GM19099 (cell line): ENCODE measurements at regions not wholly inside any gene's neighbourhood (a gene's known extent, or its start where the extent isn't known, plus 50 kb on each side); places are given as distances from the start of the nearest gene placed in this dataset.

ENCODE experiments used
- POLR2A ChIP-seq: IDR thresholded peaks from 3 replicates; pipeline ENCODE4 v1.6.1; 2011; ENCODE audit warnings: low read depth; ENCODE audit not compliant: insufficient read length; ENCODE audit errors: extremely low read depth

GRCh38 chr1:222079566-222079965 is 337.7 kb upstream of the DUSP10 start:
- no peak for TF ChIP-seq POLR2A

- TF ChIP-seq POLR2A = no peak
Observed at GRCh38 chr1:222077206-222077605, 335.3 kb upstream of the DUSP10 start.

- TF ChIP-seq POLR2A = no peak
Observed at GRCh38 chr1:222074317-222074716, 332.4 kb upstream of the DUSP10 start.

GRCh38 chr1:222073307-222073995 is 331.6 kb upstream of the DUSP10 start:
- no peak for TF ChIP-seq POLR2A

GRCh38 chr1:222071387-222071786 is 329.5 kb upstream of the DUSP10 start:
- no peak for TF ChIP-seq POLR2A

GRCh38 chr1:222068937-222069336 is 327.0 kb upstream of the DUSP10 start:
- no peak for TF ChIP-seq POLR2A

- TF ChIP-seq POLR2A = no peak
Observed at GRCh38 chr1:222068101-222068500, 326.2 kb upstream of the DUSP10 start.

GRCh38 chr1:222066539-222066938 is 324.6 kb upstream of the DUSP10 start:
- no peak for TF ChIP-seq POLR2A

GRCh38 chr1:222065234-222065633 is 323.3 kb upstream of the DUSP10 start:
- TF ChIP-seq POLR2A = no peak

GRCh38 chr1:222064388-222065211 is 322.7 kb upstream of the DUSP10 start:
- no peak for TF ChIP-seq POLR2A

GRCh38 chr1:222062640-222063039 is 320.8 kb upstream of the DUSP10 start:
- TF ChIP-seq POLR2A = no peak

- no peak for TF ChIP-seq POLR2A
Observed at GRCh38 chr1:222061711-222062359, 319.9 kb upstream of the DUSP10 start.

GRCh38 chr1:222060210-222060916 is 318.5 kb upstream of the DUSP10 start:
- TF ChIP-seq POLR2A = no peak

GRCh38 chr1:222058249-222058648 is 316.4 kb upstream of the DUSP10 start:
- TF ChIP-seq POLR2A = no peak

GRCh38 chr1:222057162-222057561 is 315.3 kb upstream of the DUSP10 start:
- no peak for TF ChIP-seq POLR2A
